Stimulated activated CD8-positive, alpha-beta memory T cell treated with anti-CD3 and anti-CD28 coated beads, Interleukin-15, amount 100 ng/mL, for 48 hours (primary cell): ENCODE measurements at regions not wholly inside any gene's neighbourhood (a gene's known extent, or its start where the extent isn't known, plus 50 kb on each side); places are given as distances from the start of the nearest gene placed in this dataset.

ENCODE experiments used
- DNase-seq, 2 donors: peaks; one replicate each; pipeline ENCODE4 v3.0.0-alpha.2; 2020; ENCODE audit warnings: low read depth in 2 of 2

- no peak for DNase-seq
These were observed 162.9 kb upstream of the SLC25A13 start for GRCh38 chr7:96484845-96485244.

GRCh38 chr7:96484091-96484490 is 162.2 kb upstream of the SLC25A13 start:
- no peak for DNase-seq

DNA sequence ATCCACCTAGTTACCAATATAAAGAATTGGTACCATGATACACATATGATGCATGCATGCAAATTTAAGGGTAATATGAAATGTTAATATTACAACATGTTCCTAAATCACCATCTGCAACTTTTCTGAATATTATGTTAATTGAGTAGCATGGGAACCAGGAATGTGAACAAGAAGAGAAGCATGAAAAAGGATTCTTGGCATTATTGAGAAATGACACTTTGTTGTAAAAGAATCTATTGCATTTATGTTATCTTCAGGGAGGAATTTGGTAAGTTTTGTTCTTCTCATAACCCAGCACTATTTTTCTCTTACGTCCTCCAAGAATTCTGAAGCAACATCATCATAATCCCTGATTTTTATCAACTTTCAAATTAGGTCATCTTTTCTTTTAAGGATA is 159.9 kb upstream of the SLC25A13 start:
- DNase-seq = no peak

GRCh38 chr7:96479015-96479645 is 157.2 kb upstream of the SLC25A13 start:
- no peak for DNase-seq

- no peak for DNase-seq
These were observed 149.7 kb upstream of the SLC25A13 start for GRCh38 chr7:96471606-96472005.

- no peak for DNase-seq
These were observed 130.2 kb upstream of the SLC25A13 start for GRCh38 chr7:96452146-96452545.

DNA sequence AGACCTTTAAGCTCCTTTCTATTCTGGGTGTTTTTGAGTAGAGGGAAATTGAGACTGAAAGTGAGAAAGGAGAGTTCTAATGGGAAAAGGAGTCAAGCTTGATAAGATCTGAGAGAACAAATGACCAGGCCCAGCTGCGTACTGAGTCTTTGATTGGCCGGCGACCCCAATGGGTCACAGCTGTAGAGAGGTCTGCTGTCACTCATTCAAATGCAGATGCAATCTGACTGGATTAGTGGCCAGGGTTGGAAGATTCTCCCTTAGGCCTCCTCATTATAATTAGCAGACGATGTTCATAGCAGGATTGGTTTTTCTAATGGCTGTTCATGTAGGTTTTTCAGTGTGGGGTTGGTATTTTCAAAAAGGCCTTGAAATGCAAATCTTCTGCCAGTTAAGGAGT is 127.2 kb upstream of the SLC25A13 start:
- DNase-seq = no peak

DNA sequence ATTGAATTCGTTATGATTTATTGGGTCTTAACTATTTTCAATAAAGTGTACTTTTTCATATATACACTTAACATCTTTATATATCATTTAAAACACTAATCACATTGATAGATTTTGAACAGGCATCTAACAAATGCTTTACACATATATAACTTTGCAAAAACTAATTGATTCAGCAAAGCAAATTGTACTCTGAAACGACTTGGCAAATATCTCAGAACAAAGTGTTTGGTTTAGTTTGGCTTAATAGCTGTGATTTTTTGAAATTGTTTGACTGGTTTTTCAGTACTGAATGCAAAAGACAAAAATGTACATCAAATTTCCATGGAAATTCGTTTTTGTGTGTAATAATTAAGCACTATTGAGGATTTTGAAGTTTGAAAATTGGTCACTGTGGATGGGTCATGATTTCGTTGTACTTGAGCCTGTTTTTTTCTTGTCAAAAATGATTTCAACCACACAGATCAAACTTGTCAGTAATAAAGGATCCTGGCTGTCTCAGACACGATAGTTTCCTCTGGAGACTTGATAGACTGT is 125.3 kb upstream of the SLC25A13 start:
- DNase-seq = no peak

DNA sequence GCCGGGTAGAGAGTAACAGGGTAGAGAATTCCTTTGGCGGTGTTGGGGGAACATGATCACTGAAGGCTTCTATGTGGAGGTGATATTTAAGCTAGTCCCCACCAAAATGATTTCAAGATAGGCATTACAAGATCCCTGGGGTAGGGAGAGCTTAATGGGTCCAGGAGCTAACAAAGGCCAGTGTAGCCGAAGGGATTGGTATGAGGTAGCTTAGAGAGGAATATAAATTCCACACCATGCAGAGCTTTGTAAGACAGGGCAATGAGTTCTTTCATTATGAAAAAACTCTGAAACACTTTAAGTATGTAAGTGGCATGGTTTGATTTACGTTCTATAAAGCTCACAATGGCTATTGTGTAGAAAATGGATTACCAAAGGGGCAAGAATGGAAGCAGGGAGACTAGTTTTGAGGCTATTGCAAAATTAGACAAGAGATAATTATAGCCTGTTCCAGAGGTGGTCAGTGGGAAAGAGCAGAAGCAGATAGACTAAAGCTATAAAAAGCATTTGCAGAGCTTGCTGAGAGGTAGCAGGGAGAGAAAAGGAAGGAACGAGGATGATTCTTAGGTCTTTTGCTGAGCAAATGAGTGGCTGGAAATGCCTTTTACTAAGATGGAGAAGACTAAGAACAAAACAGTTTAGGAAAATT is 119.7 kb upstream of the SLC25A13 start:
- DNase-seq = no peak

GRCh38 chr7:96440328-96440727 is 118.4 kb upstream of the SLC25A13 start:
- no peak for DNase-seq

- DNase-seq = no peak
These were observed 115.0 kb upstream of the SLC25A13 start for GRCh38 chr7:96436880-96437279.

DNA sequence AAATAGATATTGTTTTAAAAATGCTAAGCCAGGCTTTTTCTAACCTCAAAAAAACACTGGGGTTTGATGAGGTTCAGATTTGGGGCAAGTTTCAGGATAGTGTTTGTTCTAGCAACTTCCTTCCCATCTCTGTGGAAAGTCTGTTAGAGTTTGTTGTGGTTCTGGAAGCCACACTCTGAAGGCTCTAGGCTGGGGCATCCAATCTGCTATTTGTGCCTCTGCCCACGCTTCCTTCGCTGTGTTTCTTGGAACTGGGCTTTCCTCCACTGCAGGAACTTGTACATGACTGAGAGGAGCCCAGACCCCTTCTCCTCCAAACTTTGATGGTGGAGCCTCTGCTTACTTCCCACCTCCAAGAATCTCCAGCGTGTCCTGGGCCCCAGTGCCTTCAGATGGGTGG is 108.5 kb upstream of the SLC25A13 start:
- DNase-seq = no peak

GRCh38 chr7:96427143-96427542 is 105.2 kb upstream of the SLC25A13 start:
- DNase-seq = no peak

GRCh38 chr7:96426685-96427084 is 104.8 kb upstream of the SLC25A13 start:
- DNase-seq = no peak

GRCh38 chr7:96426027-96426426 is 104.1 kb upstream of the SLC25A13 start:
- DNase-seq = no peak

GRCh38 chr7:96424411-96424810 is 102.5 kb upstream of the SLC25A13 start:
- DNase-seq = no peak

GRCh38 chr7:96422388-96422787 is 100.5 kb upstream of the SLC25A13 start:
- DNase-seq = no peak

DNA sequence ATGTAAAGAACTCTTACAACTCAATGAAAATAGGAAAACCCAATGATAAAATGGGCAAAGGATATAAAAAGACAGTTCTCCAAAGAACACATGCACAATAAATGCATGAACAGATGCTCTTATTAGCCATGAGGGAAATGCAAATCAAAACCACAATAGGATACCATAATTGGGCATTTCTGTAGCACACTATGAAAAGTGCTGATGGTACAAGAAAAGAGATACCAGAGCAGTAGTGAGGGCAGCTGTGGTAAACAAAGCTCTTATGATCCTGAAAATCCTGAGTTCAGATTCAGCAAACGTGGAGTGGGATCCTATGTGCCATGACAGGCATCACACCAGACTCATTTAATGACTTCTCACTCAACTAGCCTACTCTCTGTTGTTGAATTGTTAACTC is 96.7 kb upstream of the SLC25A13 start:
- no peak for DNase-seq

- no peak for DNase-seq
These were observed 95.9 kb upstream of the SLC25A13 start for GRCh38 chr7:96417784-96418183.

DNA sequence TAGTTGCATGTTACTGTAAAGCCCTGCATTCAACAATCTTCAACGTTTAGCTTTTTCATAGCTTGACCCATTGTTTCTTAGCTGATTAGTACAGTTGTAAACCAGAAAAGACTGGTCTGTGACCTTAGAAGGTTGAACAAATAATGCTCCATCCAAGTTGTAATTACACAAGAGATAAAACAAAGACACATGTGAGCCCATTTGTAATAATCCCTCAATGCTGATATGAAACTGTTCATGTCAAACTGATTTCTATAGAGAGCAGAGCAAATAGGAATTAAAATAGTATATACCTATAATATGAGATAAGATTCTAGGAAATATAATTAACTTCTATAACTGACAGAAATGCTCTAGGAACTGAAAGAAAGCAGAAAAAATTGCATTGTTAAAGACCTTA is 94.7 kb upstream of the SLC25A13 start:
- no peak for DNase-seq

GRCh38 chr7:96416116-96416515 is 94.2 kb upstream of the SLC25A13 start:
- no peak for DNase-seq

DNA sequence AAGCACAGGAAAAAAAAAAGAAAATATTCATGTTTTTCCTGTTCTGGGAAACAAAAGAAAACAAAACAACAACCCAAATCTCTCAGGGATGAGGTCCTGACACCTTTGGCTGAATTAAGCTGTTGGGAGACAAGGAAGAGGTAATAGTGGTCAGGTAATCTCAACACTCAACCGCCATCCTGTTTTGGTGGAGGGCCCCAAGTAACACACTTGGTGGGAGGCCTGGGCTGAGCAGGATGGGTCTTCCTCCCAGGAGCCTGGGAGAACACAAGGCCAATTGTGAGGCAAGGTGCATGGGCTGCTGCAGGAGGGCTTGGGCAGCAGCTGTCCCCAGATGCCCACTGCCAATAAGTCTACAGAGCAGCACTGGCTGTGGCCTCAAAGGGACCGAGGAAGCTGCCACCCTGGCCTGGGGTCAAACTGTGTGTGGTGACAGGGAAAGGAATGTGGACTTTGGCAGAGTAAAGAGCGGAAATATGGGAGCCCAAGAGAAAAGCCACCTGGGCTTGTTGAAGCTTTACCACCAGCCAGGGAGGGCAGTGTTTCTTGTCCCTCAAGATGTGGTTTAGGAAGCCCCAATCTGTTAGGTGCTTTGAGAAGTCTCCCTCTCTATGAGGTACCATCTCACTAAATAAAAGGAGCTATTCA is 93.5 kb upstream of the SLC25A13 start:
- no peak for DNase-seq

- peak in 1 of 2 donors; percentile 8 for DNase-seq
These were observed 93.0 kb upstream of the SLC25A13 start for GRCh38 chr7:96414931-96415292.
